Panc1 (cell line): ENCODE measurements at regions not wholly inside any gene's neighbourhood (a gene's known extent, or its start where the extent isn't known, plus 50 kb on each side); places are given as distances from the start of the nearest gene placed in this dataset.

ENCODE experiments used
- ATAC-seq: fragments of 200-7000 bp; cut with Tn5 transposase; 2 replicates; pipeline ENCODE4 v1.9.1; 2020; ENCODE audit warnings: mild to moderate bottlenecking, moderate library complexity
- BruUV-seq: library from RNA; stranded (reverse); fragments of 400-500 nt; replicated peaks from 2 replicates; lab custom pipeline; 2021; lab: Mats Ljungman, UMichigan
- CTCF ChIA-PET: fragments of 300-600 bp; sonication (Branson Sonifier 250); formaldehyde crosslinking; loops from one replicate; lab custom pipeline; 2022; ENCODE audit warnings: antibody characterized with exemption; lab: Charles Lee
- POLR2A ChIA-PET: fragments of 300-600 bp; sonication (Branson Sonifier 250); formaldehyde crosslinking; loops from one replicate; lab custom pipeline; 2022; ENCODE audit warnings: antibody characterized with exemption; lab: Charles Lee
- DNase-seq: peaks from one replicate; pipeline ENCODE4 v3.0.0-alpha.2; 2010; ENCODE audit warnings: low read depth, low spot score
- H3K27ac ChIP-seq: 2 replicates; pipeline ENCODE4 v1.5.1; 2011; ENCODE audit warnings: mild to moderate bottlenecking, low read length, inconsistent platforms
- H3K27me3 ChIP-seq: fragments of 200-500 bp; sonication (Bioruptor generic); 2 replicates; pipeline ENCODE4 v1.6.0; 2014; ENCODE audit warnings: low read length, inconsistent platforms; ENCODE audit not compliant: control insufficient read depth, insufficient read depth
- H3K36me3 ChIP-seq: fragments of 200-500 bp; sonication (Bioruptor generic); 2 replicates; pipeline ENCODE4 v1.5.1; 2014; ENCODE audit warnings: inconsistent platforms, mild to moderate bottlenecking, low read length, moderate library complexity; ENCODE audit not compliant: control insufficient read depth, insufficient read depth
- H3K4me1 ChIP-seq: 2 replicates; pipeline ENCODE4 v1.5.1; 2011; ENCODE audit warnings: inconsistent platforms, mild to moderate bottlenecking, low read length, moderate library complexity; ENCODE audit not compliant: control insufficient read depth, insufficient read depth
- H3K4me3 ChIP-seq, 2 experiments: 2 replicates each; pipeline ENCODE4 v1.5.1; 2011 to 2012; ENCODE audit warnings: low read depth in 2 of 2, low read length in 2 of 2, mild to moderate bottlenecking in 2 of 2, inconsistent platforms in 1 of 2, moderate library complexity in 1 of 2
- H3K9me3 ChIP-seq: fragments of 200-500 bp; sonication (Bioruptor generic); 2 replicates; pipeline ENCODE4 v1.5.1; 2014; ENCODE audit warnings: low read depth, mild to moderate bottlenecking, inconsistent platforms, low read length, moderate library complexity; ENCODE audit not compliant: control insufficient read depth, insufficient read depth
- POLR2AphosphoS5 ChIP-seq: IDR thresholded peaks from 2 replicates; pipeline ENCODE4 v1.6.1; 2012; ENCODE audit warnings: mild to moderate bottlenecking, low read depth, low read length, moderate library complexity
- REST ChIP-seq, 2 experiments: IDR thresholded peaks; 2 replicates each; pipeline ENCODE4 v1.6.1; 2011 to 2012; ENCODE audit warnings: low read depth in 2 of 2, control low read depth in 1 of 2, low read length in 1 of 2, mild to moderate bottlenecking in 1 of 2, moderate library complexity in 1 of 2; ENCODE audit not compliant: insufficient read depth in 1 of 2
- SIN3A ChIP-seq: IDR thresholded peaks from 2 replicates; pipeline ENCODE4 v1.6.1; 2012; ENCODE audit warnings: low read depth, mild to moderate bottlenecking, low read length, moderate library complexity, borderline replicate concordance; ENCODE audit not compliant: insufficient read depth
- TCF7L2 ChIP-seq: IDR thresholded peaks from 2 replicates; pipeline ENCODE4 v1.6.1; 2011; ENCODE audit warnings: mild to moderate bottlenecking, low read depth, low read length, inconsistent platforms
- in situ Hi-C: cut with HindIII; loops from 2 replicates; pipeline ENCODE4 v1.10.0; 2016; ENCODE audit warnings: low sequenced_read_pairs, low pct_unique_long_range_greater_than_20kb
- intact Hi-C: fragments of 100-400 bp; cut with micrococcal nuclease; formaldehyde crosslinking; loops from one replicate; pipeline ENCODE4 v1.10.0; 2022; ENCODE audit not compliant: unreplicated experiment
- TF ChIP-seq, protein P1 (sequence below): fragments of 450-650 bp; IDR thresholded peaks from 2 replicates; pipeline ENCODE4 v1.5.1; 2017; ENCODE audit warnings: mild to moderate bottlenecking

DNA sequence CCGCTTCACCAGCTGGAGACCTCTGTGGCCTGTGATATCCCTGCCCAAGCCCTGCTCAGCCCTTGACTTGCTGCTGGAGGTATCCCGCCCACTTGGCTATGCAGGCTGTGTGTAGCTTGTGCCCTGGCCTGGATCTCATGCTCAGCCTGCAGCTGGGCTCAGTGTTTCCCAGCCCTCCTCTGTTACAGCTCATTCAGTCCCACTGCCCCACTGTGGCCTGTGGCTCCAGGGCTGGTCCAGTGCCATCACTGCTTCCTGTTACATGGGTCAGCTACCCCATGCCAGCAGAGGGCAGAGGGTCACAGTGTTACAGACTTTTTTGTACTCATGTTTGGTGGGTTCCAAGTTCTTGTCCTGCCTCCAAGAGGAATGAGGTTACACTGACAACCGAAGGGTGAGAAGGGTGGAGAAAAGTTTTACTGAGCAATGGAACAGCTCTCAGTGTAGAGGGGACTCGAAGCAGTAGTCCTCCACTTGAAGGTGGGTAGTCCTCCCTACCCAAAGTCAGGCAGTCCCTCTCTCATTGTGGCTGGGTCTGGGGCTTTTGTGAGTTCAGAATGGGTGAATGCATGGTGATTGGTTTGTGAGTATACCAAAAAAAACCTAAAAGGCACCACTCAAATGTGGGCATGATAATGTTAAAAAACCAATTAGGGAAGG lies 100.4 kb downstream of the ANKRD7 start:
- ATAC-seq = no peak
- ChIA-PET POLR2A (no interaction called here), CTCF (no interaction called here)
- H3K27me3 ChIP-seq = no peaks in the 10 kb centered on the region
- H3K36me3 ChIP-seq = no peaks in the 10 kb centered on the region
- no peak overlapping the region for H3K27ac ChIP-seq
- intact Hi-C loops = no loop called here
- no peak for DNase-seq
- no peak overlapping the region for H3K4me3 ChIP-seq
- no TSS peak for BruUV-seq
- H3K9me3 ChIP-seq = no peaks in the 10 kb centered on the region
- in situ Hi-C loops = no loop called here
- TF ChIP-seq TCF7L2 (no peak), SIN3A (no peak), REST (IDR thresholded peaks at IDR 0.05; ENCODE audit: insufficient read depth in 1 of 2, low read depth in 2 of 2, low read length in 1 of 2) (no peak), POLR2AphosphoS5 (no peak)
- TF ChIP-seq, protein P1, sequence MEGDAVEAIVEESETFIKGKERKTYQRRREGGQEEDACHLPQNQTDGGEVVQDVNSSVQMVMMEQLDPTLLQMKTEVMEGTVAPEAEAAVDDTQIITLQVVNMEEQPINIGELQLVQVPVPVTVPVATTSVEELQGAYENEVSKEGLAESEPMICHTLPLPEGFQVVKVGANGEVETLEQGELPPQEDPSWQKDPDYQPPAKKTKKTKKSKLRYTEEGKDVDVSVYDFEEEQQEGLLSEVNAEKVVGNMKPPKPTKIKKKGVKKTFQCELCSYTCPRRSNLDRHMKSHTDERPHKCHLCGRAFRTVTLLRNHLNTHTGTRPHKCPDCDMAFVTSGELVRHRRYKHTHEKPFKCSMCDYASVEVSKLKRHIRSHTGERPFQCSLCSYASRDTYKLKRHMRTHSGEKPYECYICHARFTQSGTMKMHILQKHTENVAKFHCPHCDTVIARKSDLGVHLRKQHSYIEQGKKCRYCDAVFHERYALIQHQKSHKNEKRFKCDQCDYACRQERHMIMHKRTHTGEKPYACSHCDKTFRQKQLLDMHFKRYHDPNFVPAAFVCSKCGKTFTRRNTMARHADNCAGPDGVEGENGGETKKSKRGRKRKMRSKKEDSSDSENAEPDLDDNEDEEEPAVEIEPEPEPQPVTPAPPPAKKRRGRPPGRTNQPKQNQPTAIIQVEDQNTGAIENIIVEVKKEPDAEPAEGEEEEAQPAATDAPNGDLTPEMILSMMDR = no peak
- H3K4me1 ChIP-seq = no peaks in the 10 kb centered on the region

GRCh38 chr7:118325450-118325808 lies 100.9 kb downstream of the ANKRD7 start:
- intact Hi-C loops (no loop called here), in situ Hi-C loops (no loop called here)
- no TSS peak for BruUV-seq
- ChIA-PET CTCF (no interaction called here), POLR2A (no interaction called here)
- Histone ChIP-seq H3K4me3 (no peak overlapping the region), H3K27me3 (no peaks in the 10 kb centered on the region), H3K36me3 (no peaks in the 10 kb centered on the region), H3K4me1 (no peaks in the 10 kb centered on the region), H3K9me3 (no peaks in the 10 kb centered on the region), H3K27ac (no peak overlapping the region)
- DNase-seq (no peak), ATAC-seq (no peak)
- TF ChIP-seq SIN3A = no peak
- no peak for TF ChIP-seq POLR2AphosphoS5
- no peak for TF ChIP-seq REST (IDR thresholded peaks at IDR 0.05; ENCODE audit: insufficient read depth in 1 of 2, low read depth in 2 of 2, low read length in 1 of 2)
- TF ChIP-seq, protein P1 = no peak
